Thyroid gland (tissue), 4 donors: ENCODE measurements at regions not wholly inside any gene's neighbourhood (a gene's known extent, or its start where the extent isn't known, plus 50 kb on each side); places are given as distances from the start of the nearest gene placed in this dataset.

Source experiments
- POLR2A ChIP-seq, 2 donors: fragments of 450-650 bp; IDR thresholded peaks; one replicate each; pipeline ENCODE4 v1.6.1; 2017; ENCODE audit warnings: antibody characterized with exemption in 2 of 2, mild to moderate bottlenecking in 2 of 2, moderate library complexity in 1 of 2
- TF ChIP-seq, protein P1 (sequence below), 6 experiments: fragments of 200-600 bp in 3 of 6; fragments of 450-650 bp in 3 of 6; sonication (generic) in 3 of 6; IDR thresholded peaks; one replicate each; pipeline ENCODE4 v1.5.1; 2016 to 2019; ENCODE audit warnings: antibody characterized with exemption in 6 of 6, mild to moderate bottlenecking in 2 of 6, inconsistent platforms in 1 of 6, moderate library complexity in 1 of 6

DNA sequence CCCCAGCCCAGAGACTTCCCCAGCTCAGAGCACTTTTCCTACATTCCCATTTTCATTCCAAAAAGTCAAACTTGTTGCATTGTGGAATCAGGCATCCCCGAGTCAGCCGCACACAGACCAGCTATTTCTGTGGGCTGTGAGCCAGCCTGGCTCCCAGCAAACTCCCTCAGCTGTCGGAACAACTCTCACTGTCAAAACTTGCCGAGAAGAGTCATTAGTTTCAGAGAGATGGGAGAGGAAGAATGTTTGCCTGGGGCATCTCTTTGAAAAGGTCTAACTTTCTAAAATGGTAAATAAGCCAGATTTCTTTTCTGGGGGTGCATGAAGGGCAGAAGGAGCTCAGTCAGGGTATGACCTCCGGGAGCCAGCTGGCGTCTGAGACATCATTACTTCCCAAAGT is 280.0 kb downstream of the TMEM114 start:
- TF ChIP-seq, protein P1, sequence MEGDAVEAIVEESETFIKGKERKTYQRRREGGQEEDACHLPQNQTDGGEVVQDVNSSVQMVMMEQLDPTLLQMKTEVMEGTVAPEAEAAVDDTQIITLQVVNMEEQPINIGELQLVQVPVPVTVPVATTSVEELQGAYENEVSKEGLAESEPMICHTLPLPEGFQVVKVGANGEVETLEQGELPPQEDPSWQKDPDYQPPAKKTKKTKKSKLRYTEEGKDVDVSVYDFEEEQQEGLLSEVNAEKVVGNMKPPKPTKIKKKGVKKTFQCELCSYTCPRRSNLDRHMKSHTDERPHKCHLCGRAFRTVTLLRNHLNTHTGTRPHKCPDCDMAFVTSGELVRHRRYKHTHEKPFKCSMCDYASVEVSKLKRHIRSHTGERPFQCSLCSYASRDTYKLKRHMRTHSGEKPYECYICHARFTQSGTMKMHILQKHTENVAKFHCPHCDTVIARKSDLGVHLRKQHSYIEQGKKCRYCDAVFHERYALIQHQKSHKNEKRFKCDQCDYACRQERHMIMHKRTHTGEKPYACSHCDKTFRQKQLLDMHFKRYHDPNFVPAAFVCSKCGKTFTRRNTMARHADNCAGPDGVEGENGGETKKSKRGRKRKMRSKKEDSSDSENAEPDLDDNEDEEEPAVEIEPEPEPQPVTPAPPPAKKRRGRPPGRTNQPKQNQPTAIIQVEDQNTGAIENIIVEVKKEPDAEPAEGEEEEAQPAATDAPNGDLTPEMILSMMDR (IDR thresholded peaks at IDR 0.05), result no peak
- no peak for TF ChIP-seq POLR2A (IDR thresholded peaks at IDR 0.05)
